K562 (cell line): ENCODE measurements at regions not wholly inside any gene's neighbourhood (a gene's known extent, or its start where the extent isn't known, plus 50 kb on each side); places are given as distances from the start of the nearest gene placed in this dataset.

Experiments used
- ATAC-seq: fragments of 200-7000 bp; cut with Tn5 transposase; 3 replicates; pipeline ENCODE4 v1.9.1; 2020; ENCODE audit warnings: moderate library complexity
- BruUV-seq: library from RNA; stranded (reverse); fragments of 400-500 nt; replicated peaks from 2 replicates; lab custom pipeline; 2021; lab: Mats Ljungman, UMichigan
- CTCF ChIA-PET: fragments of 300-600 bp; formaldehyde crosslinking; extraction: SDS; loops from one replicate; lab custom pipeline; 2021; ENCODE audit warnings: low intra/inter-chr PET ratio; lab: Yijun Ruan, JAX
- POLR2A ChIA-PET: fragments of 300-600, 350-650 bp; sonication (Branson Sonifier 250); formaldehyde crosslinking; extraction: SDS; loops from one replicate; lab custom pipeline; 2021; ENCODE audit warnings: antibody characterized with exemption, inconsistent platforms; lab: Yijun Ruan, JAX
- DNase-seq, 4 experiments: peaks; one replicate each; pipeline versions ENCODE4 v3.0.0 to v3.0.0-alpha.2; 2011 to 2018; ENCODE audit warnings: low spot score in 3 of 4, mixed read lengths in 3 of 4; ENCODE audit errors: extremely low read depth in 1 of 4
- FAIRE-seq: peaks from 2 replicates; lab custom pipeline; 2011; peaks lifted over from hg19 to GRCh38; lab: Jason Lieb, UNC
- H2AFZ ChIP-seq: 2 replicates; pipeline ENCODE4 v1.6.0; 2011; ENCODE audit warnings: low read depth, low read length, control low read depth, inconsistent platforms
- H3K27ac ChIP-seq: fragments of 200-600 bp; 3 replicates; pipeline ENCODE4 v1.8.0; 2011; ENCODE audit warnings: low read depth, mild to moderate bottlenecking, control low read depth, inconsistent platforms, low read length, moderate library complexity, mixed read lengths; ENCODE audit errors: extremely low read depth
- H3K27me3 ChIP-seq, 2 experiments: fragments of 300-600 bp in 1 of 2; 2 replicates in 1 of 2; 3 replicates in 1 of 2; pipeline versions ENCODE4 v1.6.0 to v1.8.0; 2011; ENCODE audit warnings: inconsistent platforms in 2 of 2, low read length in 2 of 2, mild to moderate bottlenecking in 1 of 2, mixed read lengths in 1 of 2, moderate library complexity in 1 of 2; ENCODE audit not compliant: control insufficient read depth in 2 of 2, insufficient read depth in 2 of 2
- H3K36me3 ChIP-seq: fragments of 300-600 bp; 3 replicates; pipeline ENCODE4 v1.8.0; 2011; ENCODE audit warnings: mild to moderate bottlenecking, low read length, inconsistent platforms; ENCODE audit not compliant: control insufficient read depth, insufficient read depth
- H3K4me1 ChIP-seq, 2 experiments: fragments of 200-600 bp in 1 of 2; replicated peaks in 1 of 2; 2 replicates in 1 of 2; 3 replicates in 1 of 2; pipeline versions ENCODE4 v1.5.1 to v1.8.0; 2011; ENCODE audit warnings: inconsistent platforms in 2 of 2, low read length in 2 of 2, mild to moderate bottlenecking in 1 of 2, mixed read lengths in 1 of 2, moderate library complexity in 1 of 2; ENCODE audit not compliant: control insufficient read depth in 2 of 2, insufficient read depth in 2 of 2
- H3K4me2 ChIP-seq: 2 replicates; pipeline ENCODE4 v1.6.1; 2011; ENCODE audit warnings: low read length, control low read depth, inconsistent platforms, mixed read lengths; ENCODE audit not compliant: insufficient read depth
- H3K4me3 ChIP-seq: fragments of 200-600 bp; sonication (generic), shearing (Covaris generic); 2 replicates; pipeline ENCODE4 v1.5.1; 2016; ENCODE audit warnings: control low read depth, inconsistent platforms
- H3K79me2 ChIP-seq: fragments of 200-600 bp; 3 replicates; pipeline ENCODE4 v1.8.0; 2011; ENCODE audit warnings: low read length, inconsistent platforms; ENCODE audit not compliant: control insufficient read depth, insufficient read depth
- H3K9ac ChIP-seq, 2 experiments: 2 replicates each; pipeline versions ENCODE4 v1.6.0 to v1.6.1; 2011; ENCODE audit warnings: low read depth in 2 of 2, low read length in 2 of 2, control low read depth in 1 of 2, inconsistent platforms in 1 of 2, mild to moderate bottlenecking in 1 of 2, mixed read lengths in 1 of 2; ENCODE audit not compliant: insufficient read depth in 1 of 2
- H3K9me1 ChIP-seq: one replicate; pipeline ENCODE4 v1.6.0; 2011; ENCODE audit warnings: inconsistent platforms, mild to moderate bottlenecking, low read length, moderate library complexity; ENCODE audit not compliant: control insufficient read depth, insufficient read depth
- H3K9me3 ChIP-seq: replicated peaks from 2 replicates; pipeline ENCODE4 v1.5.1; 2011; ENCODE audit warnings: low read depth, low read length, inconsistent platforms; ENCODE audit not compliant: control insufficient read depth, insufficient read depth
- H4K20me1 ChIP-seq: replicated peaks from 2 replicates; pipeline ENCODE4 v1.6.1; 2011; ENCODE audit warnings: low read length, inconsistent platforms, mixed read lengths; ENCODE audit not compliant: control insufficient read depth, insufficient read depth
- BDP1 ChIP-seq: IDR thresholded peaks from 3 replicates; pipeline ENCODE4 v1.6.1; 2011; ENCODE audit not compliant: insufficient read length, insufficient read depth
- KAT8 ChIP-seq: fragments of 450-650 bp; IDR thresholded peaks from 2 replicates; pipeline ENCODE4 v1.6.1; 2016; ENCODE audit warnings: low read depth, mild to moderate bottlenecking
- NR4A1 ChIP-seq, 2 experiments: fragments of 250-450 bp in 1 of 2; fragments of 450-650 bp in 1 of 2; sonication (Bioruptor Pico) in 1 of 2; IDR thresholded peaks; 2 replicates each; pipeline versions ENCODE4 v1.4.0 to v1.6.1; 2016 to 2020; ENCODE audit warnings: mild to moderate bottlenecking in 2 of 2, missing compliant biosample characterization in 1 of 2, missing genetic modification characterization in 1 of 2, moderate library complexity in 1 of 2
- PCBP2 ChIP-seq: fragments of 200-400 bp; formaldehyde crosslinking; IDR thresholded peaks from 2 replicates; pipeline ENCODE4 v1.6.1; 2018; ENCODE audit warnings: low read length, low read depth, mild to moderate bottlenecking, moderate library complexity; ENCODE audit not compliant: poor library complexity, severe bottlenecking
- PRMT5 ChIP-seq: sonication (generic); formaldehyde crosslinking; IDR thresholded peaks from 2 replicates; pipeline ENCODE4 v1.5.0; 2020; ENCODE audit warnings: missing genetic modification reagents
- WGBS: fragments of 100-300 bp; shearing (Covaris generic); methylation state at CpG from one replicate; pipeline ENCODE4 v1.1.6; 2016; ENCODE audit warnings: low coverage, mixed read lengths; ENCODE audit not compliant: insufficient coverage; ENCODE audit errors: missing lambda C conversion rate; 5-methylcytosine and 5-hydroxymethylcytosine counted together
- in situ Hi-C: fragments of 300-500 bp; cut with MboI; formaldehyde crosslinking; loops from 4 replicates; pipeline ENCODE4 v1.15.0; 2018; ENCODE audit warnings: inconsistent platforms, mixed read lengths
- intact Hi-C: fragments of 100-400 bp; cut with micrococcal nuclease; formaldehyde crosslinking; loops from 2 replicates; pipeline ENCODE4 v1.14.2; 2022
- TF ChIP-seq, protein P1 (sequence below): fragments of 450-650 bp; IDR thresholded peaks from 2 replicates; pipeline ENCODE4 v1.6.1; 2016; ENCODE audit warnings: low read depth
- TF ChIP-seq, protein P2 (sequence below): sonication (generic); formaldehyde crosslinking; IDR thresholded peaks from 2 replicates; pipeline ENCODE4 v1.8.0; 2022; ENCODE audit warnings: mild to moderate bottlenecking, low read depth, missing genetic modification reagents

DNA sequence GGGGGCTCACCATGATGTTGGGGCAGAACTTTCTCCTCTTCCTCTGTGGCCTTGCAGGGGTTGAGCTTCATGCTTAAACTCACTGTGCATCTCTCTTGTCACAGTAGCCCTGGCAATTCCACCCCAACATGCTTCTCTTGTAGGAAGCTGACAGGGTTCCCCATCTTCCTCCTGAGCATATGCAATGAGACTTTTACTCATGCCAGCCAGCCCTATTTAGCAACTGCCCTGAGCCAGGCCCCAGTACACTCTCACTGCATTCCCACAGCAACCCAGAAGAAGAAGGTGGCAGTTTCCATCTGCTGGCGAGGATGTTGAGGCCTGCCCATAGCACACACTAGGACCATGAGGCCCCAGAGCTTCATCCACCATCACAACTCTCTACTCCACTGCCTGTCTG, 72.2 kb upstream of the TEX51 start:
- no TSS peak for BruUV-seq

DNA sequence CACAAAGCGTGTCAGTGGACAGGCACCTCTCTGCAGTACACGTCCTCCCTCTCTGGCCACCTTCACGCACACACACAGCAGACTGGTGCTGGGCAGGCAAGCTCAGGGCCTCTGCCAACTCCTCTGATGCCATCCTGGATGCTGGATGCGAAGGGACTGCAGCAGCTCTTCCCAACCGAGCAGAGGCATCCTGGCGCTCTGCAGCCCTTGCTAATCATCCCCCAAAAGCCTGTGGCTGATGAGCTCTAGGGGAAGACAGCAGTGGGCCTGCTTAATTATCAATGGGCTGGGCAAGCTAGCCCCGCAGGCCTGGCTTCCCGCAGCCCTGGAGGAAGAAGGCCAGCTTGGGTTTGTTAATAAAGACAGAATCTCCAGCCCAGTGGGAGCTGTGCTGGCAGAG, 71.3 kb upstream of the TEX51 start:
- Histone ChIP-seq H3K4me2 (no peak overlapping the region), H3K9me1 (no peaks in the 10 kb centered on the region), H3K27me3 (peaks cover 0 to 26% of the 10 kb centered on the region in 2 experiments; a peak in 3 of 5 replicates), H3K9me3 (no peaks in the 10 kb centered on the region), H3K9ac (no peak overlapping the region), H3K4me1 (no peaks in the 10 kb centered on the region), H3K36me3 (no peaks in the 10 kb centered on the region), H2AFZ (no peak overlapping the region), H4K20me1 (no peaks in the 10 kb centered on the region), H3K79me2 (no peaks in the 10 kb centered on the region), H3K27ac (no peak overlapping the region), H3K4me3 (no peak overlapping the region)
- BruUV-seq = no TSS peak
- POLR2A ChIA-PET = interaction anchor here (1.3 kb wide), 1 partner anchor 14 kb away, joined by 6 read pairs; no protein-coding TSS in a partner anchor
- no peak for ATAC-seq
- 0% methylated on average over 5 of the region's 8 CpGs for WGBS
- intact Hi-C loops = no loop called here
- FAIRE-seq = no peak
- in situ Hi-C loops = no loop called here
- no peak for DNase-seq
- CTCF ChIA-PET = no interaction called here
- no peak for TF ChIP-seq PCBP2
- TF ChIP-seq PRMT5 (CRISPR knock-in tag) = no peak
- TF ChIP-seq, protein P1, sequence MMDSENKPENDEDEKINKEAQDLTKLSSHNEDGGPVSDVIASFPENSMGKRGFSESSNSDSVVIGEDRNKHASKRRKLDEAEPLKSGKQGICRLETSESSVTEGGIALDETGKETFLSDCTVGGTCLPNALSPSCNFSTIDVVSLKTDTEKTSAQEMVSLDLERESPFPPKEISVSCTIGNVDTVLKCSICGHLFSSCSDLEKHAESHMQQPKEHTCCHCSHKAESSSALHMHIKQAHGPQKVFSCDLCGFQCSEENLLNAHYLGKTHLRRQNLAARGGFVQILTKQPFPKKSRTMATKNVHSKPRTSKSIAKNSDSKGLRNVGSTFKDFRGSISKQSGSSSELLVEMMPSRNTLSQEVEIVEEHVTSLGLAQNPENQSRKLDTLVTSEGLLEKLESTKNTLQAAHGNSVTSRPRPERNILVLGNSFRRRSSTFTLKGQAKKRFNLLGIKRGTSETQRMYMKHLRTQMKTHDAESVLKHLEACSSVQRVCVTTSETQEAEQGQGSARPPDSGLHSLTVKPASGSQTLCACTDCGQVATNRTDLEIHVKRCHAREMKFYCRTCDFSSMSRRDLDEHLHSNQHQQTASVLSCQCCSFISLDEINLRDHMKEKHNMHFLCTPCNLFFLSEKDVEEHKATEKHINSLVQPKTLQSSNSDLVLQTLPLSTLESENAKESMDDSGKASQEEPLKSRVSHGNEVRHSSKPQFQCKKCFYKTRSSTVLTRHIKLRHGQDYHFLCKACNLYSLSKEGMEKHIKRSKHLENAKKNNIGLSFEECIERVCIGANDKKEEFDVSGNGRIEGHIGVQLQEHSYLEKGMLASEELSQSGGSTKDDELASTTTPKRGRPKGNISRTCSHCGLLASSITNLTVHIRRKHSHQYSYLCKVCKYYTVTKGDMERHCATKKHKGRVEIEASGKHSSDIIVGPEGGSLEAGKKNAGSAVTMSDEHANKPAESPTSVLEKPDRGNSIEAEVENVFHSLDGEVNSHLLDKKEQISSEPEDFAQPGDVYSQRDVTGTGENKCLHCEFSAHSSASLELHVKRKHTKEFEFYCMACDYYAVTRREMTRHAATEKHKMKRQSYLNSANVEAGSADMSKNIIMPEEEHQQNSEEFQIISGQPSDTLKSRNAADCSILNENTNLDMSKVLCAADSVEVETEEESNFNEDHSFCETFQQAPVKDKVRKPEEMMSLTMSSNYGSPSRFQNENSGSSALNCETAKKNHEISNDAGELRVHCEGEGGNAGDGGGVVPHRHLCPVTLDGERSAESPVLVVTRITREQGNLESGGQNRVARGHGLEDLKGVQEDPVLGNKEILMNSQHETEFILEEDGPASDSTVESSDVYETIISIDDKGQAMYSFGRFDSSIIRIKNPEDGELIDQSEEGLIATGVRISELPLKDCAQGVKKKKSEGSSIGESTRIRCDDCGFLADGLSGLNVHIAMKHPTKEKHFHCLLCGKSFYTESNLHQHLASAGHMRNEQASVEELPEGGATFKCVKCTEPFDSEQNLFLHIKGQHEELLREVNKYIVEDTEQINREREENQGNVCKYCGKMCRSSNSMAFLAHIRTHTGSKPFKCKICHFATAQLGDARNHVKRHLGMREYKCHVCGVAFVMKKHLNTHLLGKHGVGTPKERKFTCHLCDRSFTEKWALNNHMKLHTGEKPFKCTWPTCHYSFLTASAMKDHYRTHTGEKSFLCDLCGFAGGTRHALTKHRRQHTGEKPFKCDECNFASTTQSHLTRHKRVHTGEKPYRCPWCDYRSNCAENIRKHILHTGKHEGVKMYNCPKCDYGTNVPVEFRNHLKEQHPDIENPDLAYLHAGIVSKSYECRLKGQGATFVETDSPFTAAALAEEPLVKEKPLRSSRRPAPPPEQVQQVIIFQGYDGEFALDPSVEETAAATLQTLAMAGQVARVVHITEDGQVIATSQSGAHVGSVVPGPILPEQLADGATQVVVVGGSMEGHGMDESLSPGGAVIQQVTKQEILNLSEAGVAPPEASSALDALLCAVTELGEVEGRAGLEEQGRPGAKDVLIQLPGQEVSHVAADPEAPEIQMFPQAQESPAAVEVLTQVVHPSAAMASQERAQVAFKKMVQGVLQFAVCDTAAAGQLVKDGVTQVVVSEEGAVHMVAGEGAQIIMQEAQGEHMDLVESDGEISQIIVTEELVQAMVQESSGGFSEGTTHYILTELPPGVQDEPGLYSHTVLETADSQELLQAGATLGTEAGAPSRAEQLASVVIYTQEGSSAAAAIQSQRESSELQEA = no peak
- no peak for TF ChIP-seq KAT8

More for the DNA sequence above, 72.2 kb upstream of the TEX51 start:
- H3K9ac ChIP-seq = no peak overlapping the region
- no peak for ATAC-seq
- CTCF ChIA-PET = no interaction called here
- H3K36me3 ChIP-seq = no peaks in the 10 kb centered on the region
- no peaks in the 10 kb centered on the region for H3K4me1 ChIP-seq
- H3K4me2 ChIP-seq = no peak overlapping the region
- H4K20me1 ChIP-seq = no peaks in the 10 kb centered on the region
- H3K4me3 ChIP-seq = no peak overlapping the region
- H3K27ac ChIP-seq = no peak overlapping the region
- TF ChIP-seq BDP1 (no peak), NR4A1 (CRISPR knock-in tag; IDR thresholded peaks at IDR 0.05) (no peak), NR4A1 (tag; IDR thresholded peaks at IDR 0.05) (no peak)
- TF ChIP-seq, protein P2, sequence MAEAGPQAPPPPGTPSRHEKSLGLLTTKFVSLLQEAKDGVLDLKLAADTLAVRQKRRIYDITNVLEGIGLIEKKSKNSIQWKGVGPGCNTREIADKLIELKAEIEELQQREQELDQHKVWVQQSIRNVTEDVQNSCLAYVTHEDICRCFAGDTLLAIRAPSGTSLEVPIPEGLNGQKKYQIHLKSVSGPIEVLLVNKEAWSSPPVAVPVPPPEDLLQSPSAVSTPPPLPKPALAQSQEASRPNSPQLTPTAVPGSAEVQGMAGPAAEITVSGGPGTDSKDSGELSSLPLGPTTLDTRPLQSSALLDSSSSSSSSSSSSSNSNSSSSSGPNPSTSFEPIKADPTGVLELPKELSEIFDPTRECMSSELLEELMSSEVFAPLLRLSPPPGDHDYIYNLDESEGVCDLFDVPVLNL (CRISPR knock-in tag) = no peak
- TF ChIP-seq, all 486 proteins: peak for 0
- in situ Hi-C loops = no loop called here
- POLR2A ChIA-PET = interaction anchor here (0.7 to 1.3 kb wide), 2 partner anchors 15 to 271 kb away, joined by 3 to 6 read pairs; no protein-coding TSS in a partner anchor
- FAIRE-seq (no peak), DNase-seq (no peak)
- no peaks in the 10 kb centered on the region for H3K9me1 ChIP-seq
- H3K9me3 ChIP-seq = no peaks in the 10 kb centered on the region
- no peak overlapping the region for H2AFZ ChIP-seq
- H3K27me3 ChIP-seq = peaks cover 0 to 25% of the 10 kb centered on the region in 2 experiments; a peak in 3 of 5 replicates
- H3K79me2 ChIP-seq = no peaks in the 10 kb centered on the region
- intact Hi-C loops = no loop called here
- WGBS = 0% methylated on average over 1 of the region's 1 CpG
